GM18867 (cell line): ENCODE measurements at regions not wholly inside any gene's neighbourhood (a gene's known extent, or its start where the extent isn't known, plus 50 kb on each side); places are given as distances from the start of the nearest gene placed in this dataset.
A peak's percentile ranks its signal among the peaks of the same experiment; 100 is the strongest.

Experiments used
- ATAC-seq: cut with Tn5 transposase; IDR thresholded peaks from one replicate; pipeline ENCODE4 v1.9.1; 2021; ENCODE audit warnings: mild to moderate bottlenecking, moderate library complexity; ENCODE audit not compliant: unreplicated experiment

- no peak for ATAC-seq
These were observed 995.8 kb upstream of the ACO1 start for GRCh38 chr9:31388660-31389059.

- ATAC-seq: peak; percentile 57
These were observed 995.4 kb upstream of the ACO1 start for GRCh38 chr9:31389075-31389474.

GRCh38 chr9:31390403-31391025 lies 993.9 kb upstream of the ACO1 start:
- peak; percentile 77 for ATAC-seq

- ATAC-seq: no peak
These were observed 991.2 kb upstream of the ACO1 start for GRCh38 chr9:31393240-31393639.

GRCh38 chr9:31394015-31394473 lies 990.4 kb upstream of the ACO1 start:
- ATAC-seq: peak; percentile 62

GRCh38 chr9:31412081-31412480 lies 972.4 kb upstream of the ACO1 start:
- no peak for ATAC-seq

- no peak for ATAC-seq
These were observed 969.3 kb upstream of the ACO1 start for GRCh38 chr9:31415164-31415563.

GRCh38 chr9:31418419-31418818 lies 966.0 kb upstream of the ACO1 start:
- ATAC-seq: peak; percentile 55

- peak; percentile 73 for ATAC-seq
These were observed 940.6 kb upstream of the ACO1 start for GRCh38 chr9:31443630-31444457.

GRCh38 chr9:31445357-31445756 lies 939.1 kb upstream of the ACO1 start:
- ATAC-seq: no peak

- ATAC-seq: peak; percentile 73
These were observed 938.5 kb upstream of the ACO1 start for GRCh38 chr9:31445960-31446359.

GRCh38 chr9:31467075-31467474 lies 917.4 kb upstream of the ACO1 start:
- no peak for ATAC-seq

GRCh38 chr9:31470051-31470450 lies 914.4 kb upstream of the ACO1 start:
- ATAC-seq: no peak

- ATAC-seq: no peak
These were observed 913.4 kb upstream of the ACO1 start for GRCh38 chr9:31471010-31471409.

- no peak for ATAC-seq
These were observed 897.8 kb upstream of the ACO1 start for GRCh38 chr9:31486630-31487029.

GRCh38 chr9:31490551-31491106 lies 893.8 kb upstream of the ACO1 start:
- no peak for ATAC-seq

- no peak for ATAC-seq
These were observed 892.2 kb upstream of the ACO1 start for GRCh38 chr9:31492229-31492628.

GRCh38 chr9:31500422-31500821 lies 884.0 kb upstream of the ACO1 start:
- peak; percentile 63 for ATAC-seq

GRCh38 chr9:31519011-31519410 lies 865.4 kb upstream of the ACO1 start:
- peak; percentile 73 for ATAC-seq

- no peak for ATAC-seq
These were observed 865.0 kb upstream of the ACO1 start for GRCh38 chr9:31519424-31519823.

GRCh38 chr9:31519826-31520225 lies 864.6 kb upstream of the ACO1 start:
- ATAC-seq: no peak
